GM12875 (cell line): ENCODE measurements at regions not wholly inside any gene's neighbourhood (a gene's known extent, or its start where the extent isn't known, plus 50 kb on each side); places are given as distances from the start of the nearest gene placed in this dataset.

Experiments used
- H3K4me3 ChIP-seq: one replicate; pipeline ENCODE4 v1.5.1; 2011; ENCODE audit warnings: low read depth, low read length, control low read depth
- TF ChIP-seq, protein P1 (sequence below): IDR thresholded peaks from 2 replicates; pipeline ENCODE4 v1.5.1; 2011; ENCODE audit warnings: low read depth, mild to moderate bottlenecking, control low read depth, inconsistent platforms, low read length, moderate library complexity, borderline replicate concordance; ENCODE audit not compliant: insufficient read depth

DNA sequence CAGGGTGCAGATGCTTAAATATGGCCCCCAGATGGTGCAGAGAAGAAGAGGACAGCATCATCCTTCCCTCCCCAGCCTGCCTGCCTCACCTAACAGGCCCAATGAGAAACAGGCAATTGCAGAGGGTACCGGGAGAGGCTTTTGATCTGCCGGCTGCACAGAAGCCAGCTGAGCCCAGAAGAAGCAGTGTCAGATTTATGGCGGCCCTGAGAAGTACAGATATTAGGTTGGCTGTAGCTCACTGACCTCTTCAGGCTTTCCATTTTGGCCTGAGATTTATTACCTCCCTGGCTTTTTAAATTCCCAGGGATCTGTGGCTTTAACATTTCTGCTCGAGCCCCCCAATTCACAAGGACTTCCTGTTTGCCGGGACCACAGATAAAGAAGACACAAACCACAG is 278.7 kb downstream of the EN1 start:
- H3K4me3 ChIP-seq = no peak overlapping the region
- TF ChIP-seq, protein P1, sequence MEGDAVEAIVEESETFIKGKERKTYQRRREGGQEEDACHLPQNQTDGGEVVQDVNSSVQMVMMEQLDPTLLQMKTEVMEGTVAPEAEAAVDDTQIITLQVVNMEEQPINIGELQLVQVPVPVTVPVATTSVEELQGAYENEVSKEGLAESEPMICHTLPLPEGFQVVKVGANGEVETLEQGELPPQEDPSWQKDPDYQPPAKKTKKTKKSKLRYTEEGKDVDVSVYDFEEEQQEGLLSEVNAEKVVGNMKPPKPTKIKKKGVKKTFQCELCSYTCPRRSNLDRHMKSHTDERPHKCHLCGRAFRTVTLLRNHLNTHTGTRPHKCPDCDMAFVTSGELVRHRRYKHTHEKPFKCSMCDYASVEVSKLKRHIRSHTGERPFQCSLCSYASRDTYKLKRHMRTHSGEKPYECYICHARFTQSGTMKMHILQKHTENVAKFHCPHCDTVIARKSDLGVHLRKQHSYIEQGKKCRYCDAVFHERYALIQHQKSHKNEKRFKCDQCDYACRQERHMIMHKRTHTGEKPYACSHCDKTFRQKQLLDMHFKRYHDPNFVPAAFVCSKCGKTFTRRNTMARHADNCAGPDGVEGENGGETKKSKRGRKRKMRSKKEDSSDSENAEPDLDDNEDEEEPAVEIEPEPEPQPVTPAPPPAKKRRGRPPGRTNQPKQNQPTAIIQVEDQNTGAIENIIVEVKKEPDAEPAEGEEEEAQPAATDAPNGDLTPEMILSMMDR = no peak

DNA sequence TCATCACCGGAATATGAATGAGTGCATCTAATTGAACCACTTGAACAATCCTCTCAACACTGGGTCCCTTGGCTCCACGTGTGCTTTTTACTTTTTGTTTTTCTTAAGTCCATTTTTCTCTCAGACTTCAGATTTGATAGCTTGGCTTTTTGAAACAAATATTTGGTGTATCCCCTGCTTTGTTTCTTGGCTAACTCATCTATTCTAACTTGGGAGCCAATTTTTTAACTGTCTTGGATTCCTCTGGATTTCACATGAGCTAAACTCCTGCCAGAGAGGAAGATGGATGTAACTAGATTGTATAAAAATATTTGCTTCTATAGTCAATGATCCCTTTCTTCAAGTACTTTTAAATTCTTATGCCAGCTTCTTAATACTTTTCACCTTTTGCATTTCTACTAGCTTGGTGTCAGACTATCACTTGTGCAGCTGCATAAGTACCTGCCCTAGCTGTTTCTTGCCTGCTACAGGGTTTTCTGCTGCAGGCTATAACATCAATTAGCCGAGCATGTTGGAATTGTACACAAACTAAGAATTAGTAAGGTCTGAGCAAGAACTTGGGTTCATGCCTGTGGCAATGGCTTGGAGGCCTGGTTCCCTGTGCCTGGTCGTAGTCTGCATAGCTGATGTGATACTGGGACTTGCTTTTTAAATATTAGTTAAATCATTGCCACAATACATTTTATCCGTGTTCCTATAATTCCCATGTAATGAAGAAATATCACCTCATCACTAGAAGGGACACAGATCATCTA is 281.5 kb downstream of the EN1 start:
- TF ChIP-seq, protein P1 = no peak
- H3K4me3 ChIP-seq = no peak overlapping the region

DNA sequence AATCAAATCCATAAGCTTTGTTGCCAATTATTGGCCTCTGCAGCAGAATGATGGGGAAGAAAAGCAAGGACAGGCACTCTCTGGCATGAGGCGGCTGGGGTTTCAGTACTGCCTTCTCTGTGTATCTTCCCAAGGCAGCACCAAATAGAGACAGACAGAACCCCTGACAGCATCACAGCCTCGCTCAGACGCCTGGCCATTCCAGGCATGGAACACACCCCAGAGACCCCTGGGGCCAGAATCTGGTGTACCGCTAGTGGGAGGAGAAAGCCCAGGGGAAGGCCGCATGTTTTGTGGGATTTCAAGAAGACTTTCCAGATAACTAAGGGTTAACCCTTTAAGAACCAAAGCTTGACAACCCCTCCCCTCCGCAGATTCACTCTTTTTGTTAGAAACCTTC is 282.1 kb downstream of the EN1 start:
- TF ChIP-seq, protein P1 = no peak
- no peak overlapping the region for H3K4me3 ChIP-seq

DNA sequence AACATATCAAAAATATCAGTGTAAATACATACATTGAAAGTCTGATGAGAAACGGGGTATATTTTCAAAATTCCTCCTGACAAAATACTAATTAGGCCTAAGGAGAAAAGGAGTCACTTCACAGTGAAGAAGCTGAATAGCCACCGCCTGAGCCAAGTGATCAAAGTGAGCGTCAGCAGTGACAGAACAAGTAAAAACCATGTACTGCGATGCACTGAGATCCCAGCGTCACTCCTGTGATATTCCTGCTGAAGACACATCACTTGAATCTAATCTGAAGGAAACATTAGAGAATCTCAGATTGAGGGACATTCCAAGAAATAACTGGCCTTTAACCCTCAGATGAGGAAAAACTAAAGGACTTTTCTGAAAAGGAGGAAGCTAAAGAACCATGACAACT is 285.3 kb downstream of the EN1 start:
- TF ChIP-seq, protein P1 = no peak
- H3K4me3 ChIP-seq = no peak overlapping the region

DNA sequence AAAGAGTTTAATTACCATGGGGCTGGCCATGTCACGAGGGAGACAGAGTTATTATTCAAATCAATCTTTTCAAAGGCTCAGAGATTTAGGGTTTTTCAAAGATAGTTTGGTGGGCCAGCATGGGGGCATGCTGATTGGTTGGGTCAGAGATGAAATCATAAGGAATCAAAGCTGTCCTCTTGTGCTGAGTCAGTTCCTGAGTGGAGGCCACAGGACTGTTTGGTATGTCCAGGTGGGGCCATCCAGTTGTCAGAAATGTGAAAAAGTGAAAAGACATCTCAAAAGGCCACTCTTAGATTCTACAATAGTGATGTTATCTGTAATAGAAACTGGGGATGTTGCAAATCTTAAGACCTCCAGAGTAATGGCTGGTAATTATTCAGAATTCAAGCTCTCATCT is 288.6 kb downstream of the EN1 start:
- TF ChIP-seq, protein P1 = no peak
- no peak overlapping the region for H3K4me3 ChIP-seq

DNA sequence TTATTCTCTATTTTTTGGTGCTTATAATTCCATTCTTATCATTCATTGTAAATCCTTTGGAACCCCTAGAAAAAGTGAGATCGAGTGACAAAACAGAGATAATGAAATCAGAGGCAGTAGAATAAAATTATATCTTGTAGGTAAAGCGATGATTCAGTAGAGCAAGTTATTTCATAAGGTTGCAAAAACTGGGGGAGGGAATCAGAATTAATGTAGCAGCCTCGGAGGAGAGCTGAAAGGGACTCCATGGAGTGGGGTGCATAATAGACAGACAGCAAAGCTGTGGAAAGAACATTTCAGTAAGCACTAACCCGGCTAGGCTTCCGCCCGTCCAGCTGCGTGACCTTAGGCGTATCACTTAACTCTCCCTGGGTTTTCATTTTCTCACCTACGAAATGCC is 289.7 kb downstream of the EN1 start:
- H3K4me3 ChIP-seq = no peak overlapping the region

DNA sequence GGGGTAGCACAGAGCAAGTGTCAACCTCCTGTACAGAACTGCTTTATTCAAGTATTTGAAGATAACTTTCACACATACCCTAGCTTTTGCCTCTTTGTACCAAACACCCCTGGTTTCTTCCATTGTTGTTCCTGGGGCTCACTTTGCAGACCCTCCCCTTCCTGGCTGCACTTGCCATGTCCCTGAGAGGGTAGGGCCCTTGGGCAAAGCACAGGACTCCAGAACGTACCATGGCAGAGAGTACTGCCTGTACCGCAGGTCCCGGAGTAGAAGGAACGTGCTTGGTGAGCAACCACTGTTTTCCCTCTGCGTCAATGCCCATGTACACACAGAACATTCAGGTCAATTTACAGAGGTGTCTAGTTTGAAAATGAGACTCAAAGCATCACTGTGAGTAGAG is 290.4 kb downstream of the EN1 start:
- TF ChIP-seq, protein P1 = no peak
- H3K4me3 ChIP-seq = no peak overlapping the region

More for the DNA sequence above, 289.7 kb downstream of the EN1 start:
- TF ChIP-seq, protein P1 = no peak
